Esophagus squamous epithelium (tissue), 5 donors: ENCODE measurements at regions not wholly inside any gene's neighbourhood (a gene's known extent, or its start where the extent isn't known, plus 50 kb on each side); places are given as distances from the start of the nearest gene placed in this dataset.

Experiments
- DNase-seq: peaks from one replicate; lab custom pipeline; 2025; lab: John Stamatoyannopoulos, UW
- H3K27ac ChIP-seq, 4 donors: fragments of 200-600 bp; sonication (generic); one replicate each; pipeline ENCODE4 v1.5.1; 2016 to 2019; ENCODE audit warnings: mild to moderate bottlenecking in 1 of 4
- H3K27me3 ChIP-seq, 4 donors: fragments of 200-600 bp; sonication (generic); 1 replicate in 3 of 4; 2 replicates in 1 of 4; pipeline versions ENCODE4 v1.5.1 to v1.6.0; 2017 to 2021; ENCODE audit warnings: antibody characterized with exemption in 1 of 4
- H3K36me3 ChIP-seq, 3 donors: fragments of 200-600 bp; sonication (generic); one replicate each; pipeline ENCODE4 v1.5.1; 2016 to 2019
- H3K4me1 ChIP-seq, 3 donors: fragments of 200-600 bp; sonication (generic); one replicate each; pipeline ENCODE4 v1.5.1; 2017 to 2019
- H3K4me3 ChIP-seq, 4 donors: fragments of 200-600 bp; sonication (generic); 1 replicate in 3 of 4; 2 replicates in 1 of 4; pipeline ENCODE4 v1.5.1; 2016 to 2019; ENCODE audit warnings: mild to moderate bottlenecking in 2 of 4, moderate library complexity in 1 of 4
- H3K9me3 ChIP-seq, 3 donors: fragments of 200-600 bp; sonication (generic); one replicate each; pipeline ENCODE4 v1.5.1; 2016 to 2019
- CTCF ChIP-seq, 6 experiments: fragments of 450-650 bp in 4 of 6; fragments of 200-600 bp in 2 of 6; sonication (generic) in 2 of 6; IDR thresholded peaks; one replicate each; pipeline ENCODE4 v1.5.1; 2016 to 2019; ENCODE audit warnings: antibody characterized with exemption in 6 of 6, mild to moderate bottlenecking in 4 of 6, moderate library complexity in 4 of 6
- POLR2A ChIP-seq, 4 donors: fragments of 450-650 bp; IDR thresholded peaks; one replicate each; pipeline ENCODE4 v1.6.1; 2017; ENCODE audit warnings: antibody characterized with exemption in 4 of 4, mild to moderate bottlenecking in 4 of 4, moderate library complexity in 3 of 4
- WGBS, 2 donors: methylation state at CpG; one replicate each; pipeline ENCODE4 v1.1.5; 2018; 5-methylcytosine and 5-hydroxymethylcytosine counted together
- intact Hi-C: fragments of 100-400 bp; cut with DNase I; formaldehyde crosslinking; loops from one replicate; pipeline ENCODE4 v1.15.0; 2022
- donor health status: DM: yes; HTN: yes; CAD: no.

GRCh38 chr9:20291201-20291600, 331.1 kb downstream of the MLLT3 start:
- 71 to 75% methylated on average over 2 of the region's 2 CpGs for WGBS, 2 donors
- H3K36me3 ChIP-seq: no peaks in the 10 kb centered on the region
- no peaks in the 10 kb centered on the region for H3K27me3 ChIP-seq
- DNase-seq: no peak
- intact Hi-C loops: no loop called here
- H3K4me3 ChIP-seq: no peak overlapping the region
- H3K4me1 ChIP-seq: peaks cover 0 to 6% (median 0%) of the 10 kb centered on the region in 3 donors
- TF ChIP-seq POLR2A (IDR thresholded peaks at IDR 0.05): no peak
- no peak for TF ChIP-seq CTCF (IDR thresholded peaks at IDR 0.05)
- H3K27ac ChIP-seq: no peak overlapping the region
- H3K9me3 ChIP-seq: no peaks in the 10 kb centered on the region

- intact Hi-C loops: no loop called here
- TF ChIP-seq CTCF (IDR thresholded peaks at IDR 0.05) (no peak), POLR2A (IDR thresholded peaks at IDR 0.05) (no peak)
These were observed 332.0 kb downstream of the MLLT3 start for GRCh38 chr9:20290257-20290656.

GRCh38 chr9:20289423-20290010, 332.8 kb downstream of the MLLT3 start:
- TF ChIP-seq POLR2A (IDR thresholded peaks at IDR 0.05) (no peak), CTCF (IDR thresholded peaks at IDR 0.05) (no peak)
- no peaks in the 10 kb centered on the region for H3K4me1 ChIP-seq
- H3K4me3 ChIP-seq: no peak overlapping the region
- H3K36me3 ChIP-seq: no peaks in the 10 kb centered on the region
- H3K9me3 ChIP-seq: no peaks in the 10 kb centered on the region
- no peaks in the 10 kb centered on the region for H3K27me3 ChIP-seq
- no peak for DNase-seq
- intact Hi-C loops: no loop called here
- H3K27ac ChIP-seq: no peak overlapping the region
- 71 to 83% methylated on average over 7 to 9 of the region's 9 CpGs for WGBS, 2 donors

More at GRCh38 chr9:20290257-20290656, 332.0 kb downstream of the MLLT3 start:
- H3K4me1 ChIP-seq: peaks cover 0 to under 1% (median 0%) of the 10 kb centered on the region in 3 donors
- H3K27me3 ChIP-seq: no peaks in the 10 kb centered on the region
- 71 to 78% methylated on average over 3 to 4 of the region's 6 CpGs for WGBS, 2 donors
- H3K36me3 ChIP-seq: no peaks in the 10 kb centered on the region
- no peak for DNase-seq
- no peaks in the 10 kb centered on the region for H3K9me3 ChIP-seq
- no peak overlapping the region for H3K4me3 ChIP-seq
- H3K27ac ChIP-seq: no peak overlapping the region

- 78 to 89% methylated on average over 3 of the region's 3 CpGs for WGBS, 2 donors
- H3K27ac ChIP-seq: no peak overlapping the region
- no peaks in the 10 kb centered on the region for H3K36me3 ChIP-seq
- no peak overlapping the region for H3K4me3 ChIP-seq
- intact Hi-C loops: no loop called here
- no peaks in the 10 kb centered on the region for H3K4me1 ChIP-seq
- no peaks in the 10 kb centered on the region for H3K9me3 ChIP-seq
- H3K27me3 ChIP-seq: no peaks in the 10 kb centered on the region
- TF ChIP-seq CTCF (IDR thresholded peaks at IDR 0.05) (no peak), POLR2A (IDR thresholded peaks at IDR 0.05) (no peak)
- no peak for DNase-seq
These were observed 335.3 kb downstream of the MLLT3 start for GRCh38 chr9:20286969-20287368.

- DNase-seq: no peak
- 46 to 61% methylated on average over 2 of the region's 2 CpGs for WGBS, 2 donors
- Histone ChIP-seq H3K9me3 (no peaks in the 10 kb centered on the region), H3K4me3 (no peak overlapping the region), H3K27me3 (no peaks in the 10 kb centered on the region), H3K27ac (no peak overlapping the region), H3K36me3 (no peaks in the 10 kb centered on the region), H3K4me1 (no peaks in the 10 kb centered on the region)
- intact Hi-C loops: no loop called here
- TF ChIP-seq POLR2A (IDR thresholded peaks at IDR 0.05): no peak
- no peak for TF ChIP-seq CTCF (IDR thresholded peaks at IDR 0.05)
These were observed 336.1 kb downstream of the MLLT3 start for GRCh38 chr9:20286154-20286700.
